ENCODE measurements at regions not wholly inside any gene's neighbourhood (a gene's known extent, or its start where the extent isn't known, plus 50 kb on each side); places are given as distances from the start of the nearest gene placed in this dataset.
"Not testable (repeated sequence)": the region's sequence is repeated elsewhere in the genome, so short reads cannot be mapped to it uniquely, and the experiment has no call there.

- no peak for TF ChIP-seq CTCF (IDR thresholded peaks at IDR 0.05; ENCODE audit: control extremely low read depth, extremely low read depth, low read depth, missing control alignments)
- CTCF ChIA-PET: no interaction called here
- POLR2A ChIA-PET: no interaction called here
- DNase-seq (ENCODE audit: extremely low spot score): no peak
These were observed 500.9 kb upstream of the PTBP2 start for GRCh38 chr1:96220651-96221050.

GRCh38 chr1:96222701-96223100 is 498.9 kb upstream of the PTBP2 start:
- POLR2A ChIA-PET: no interaction called here
- TF ChIP-seq CTCF (IDR thresholded peaks at IDR 0.05; ENCODE audit: control extremely low read depth, extremely low read depth, low read depth, missing control alignments): no peak
- CTCF ChIA-PET: no interaction called here
- no peak for DNase-seq (ENCODE audit: extremely low spot score)

- DNase-seq (ENCODE audit: extremely low spot score); CTCF ChIA-PET; POLR2A ChIA-PET: not testable (repeated sequence)
These were observed 497.4 kb upstream of the PTBP2 start for GRCh38 chr1:96224229-96224628.

DNA sequence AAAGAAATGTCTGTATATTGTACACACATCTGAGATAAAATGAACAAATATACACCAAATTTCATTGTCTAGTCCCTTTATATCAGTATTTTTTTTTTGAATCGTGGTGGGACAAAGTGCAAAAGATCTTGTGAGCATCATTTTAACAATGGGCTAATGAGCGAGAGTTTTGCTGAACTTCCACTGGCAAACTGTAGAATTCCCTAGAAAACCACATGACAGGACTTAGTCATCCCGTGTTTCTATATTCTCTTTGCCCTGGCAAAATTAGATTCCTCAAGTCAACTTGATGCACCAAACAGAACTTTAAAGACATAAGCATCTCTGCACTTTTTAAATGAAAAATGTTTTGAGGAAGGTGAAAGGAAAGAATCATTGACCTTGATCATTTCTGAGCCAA is 488.2 kb upstream of the PTBP2 start:
- TF ChIP-seq CTCF (IDR thresholded peaks at IDR 0.05; ENCODE audit: control extremely low read depth, extremely low read depth, low read depth, missing control alignments): no peak

GRCh38 chr1:96234299-96234698 is 487.3 kb upstream of the PTBP2 start:
- ChIA-PET CTCF (no interaction called here), POLR2A (no interaction called here)
- TF ChIP-seq CTCF (IDR thresholded peaks at IDR 0.05; ENCODE audit: control extremely low read depth, extremely low read depth, low read depth, missing control alignments): no peak
- no peak for DNase-seq (ENCODE audit: extremely low spot score)

More for the DNA sequence above, 488.2 kb upstream of the PTBP2 start:
- no peak for DNase-seq (ENCODE audit: extremely low spot score)
- CTCF ChIA-PET: no interaction called here
- POLR2A ChIA-PET: no interaction called here

GRCh38 chr1:96236156-96236739 is 485.3 kb upstream of the PTBP2 start:
- ChIA-PET CTCF (interaction anchor here (0.9 to 2.1 kb wide), 10 partner anchors 9 to 610 kb away, joined by 3 to 18 read pairs (median 4); no protein-coding TSS in a partner anchor), POLR2A (no interaction called here)
- peak; percentile 10 for DNase-seq (ENCODE audit: extremely low spot score)
- peak; percentile 51 for TF ChIP-seq CTCF (IDR thresholded peaks at IDR 0.05; ENCODE audit: control extremely low read depth, extremely low read depth, low read depth, missing control alignments)

- POLR2A ChIA-PET: no interaction called here
- no peak for TF ChIP-seq CTCF (IDR thresholded peaks at IDR 0.05; ENCODE audit: control extremely low read depth, extremely low read depth, low read depth, missing control alignments)
- no peak for DNase-seq (ENCODE audit: extremely low spot score)
- CTCF ChIA-PET: no interaction called here
These were observed 483.2 kb upstream of the PTBP2 start for GRCh38 chr1:96238426-96238825.

Data from GM10248 (cell line).